Retina (tissue), 1 donor: ENCODE measurements at regions not wholly inside any gene's neighbourhood (a gene's known extent, or its start where the extent isn't known, plus 50 kb on each side); places are given as distances from the start of the nearest gene placed in this dataset.
"Not testable (repeated sequence)": the region's sequence is repeated elsewhere in the genome, so short reads cannot be mapped to it uniquely, and the experiment has no call there.

ENCODE experiments used
- DNase-seq: peaks from one replicate; pipeline ENCODE4 v3.0.0-alpha.2; 2016

DNA sequence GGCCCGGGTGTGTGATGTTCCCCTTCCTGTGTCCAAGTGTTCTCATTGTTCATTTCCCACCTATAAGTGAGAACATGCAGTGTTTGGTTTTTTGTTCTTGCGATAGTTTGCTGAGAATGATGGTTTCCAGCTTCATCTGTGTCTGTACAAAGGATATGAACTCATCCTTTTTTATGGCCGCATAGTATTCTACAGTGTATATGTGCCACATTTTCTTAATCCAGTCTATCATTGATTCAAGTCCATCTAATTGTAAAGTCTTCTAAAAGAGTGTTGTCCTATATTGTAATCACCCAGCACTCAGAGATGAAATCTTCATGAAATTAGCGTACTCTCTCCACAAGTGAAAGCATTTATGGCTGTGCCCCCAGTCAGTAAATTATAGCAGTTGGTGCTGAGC lies 1096.6 kb downstream of the UQCRFS1 start:
- DNase-seq, result not testable (repeated sequence)

DNA sequence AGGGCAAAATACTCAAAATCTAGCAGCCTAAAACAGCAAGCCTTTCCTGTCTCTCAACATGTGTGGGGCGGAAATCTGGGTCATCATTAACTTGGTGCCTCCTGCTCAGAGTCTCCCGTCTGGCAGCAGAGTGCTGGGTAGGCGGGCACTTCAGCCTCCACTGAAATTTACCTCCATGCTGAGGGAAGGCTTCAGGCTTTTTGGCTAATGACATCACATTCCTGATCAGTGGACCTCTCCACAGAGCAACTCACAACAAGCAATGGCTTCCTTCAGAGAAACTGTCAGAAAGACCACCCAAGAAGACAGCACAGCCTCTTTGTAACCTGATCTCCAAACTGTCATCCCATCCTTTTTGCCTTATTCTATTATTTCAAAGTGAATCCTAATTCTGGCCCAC lies 1109.0 kb downstream of the UQCRFS1 start:
- DNase-seq, result peak; percentile 43

DNA sequence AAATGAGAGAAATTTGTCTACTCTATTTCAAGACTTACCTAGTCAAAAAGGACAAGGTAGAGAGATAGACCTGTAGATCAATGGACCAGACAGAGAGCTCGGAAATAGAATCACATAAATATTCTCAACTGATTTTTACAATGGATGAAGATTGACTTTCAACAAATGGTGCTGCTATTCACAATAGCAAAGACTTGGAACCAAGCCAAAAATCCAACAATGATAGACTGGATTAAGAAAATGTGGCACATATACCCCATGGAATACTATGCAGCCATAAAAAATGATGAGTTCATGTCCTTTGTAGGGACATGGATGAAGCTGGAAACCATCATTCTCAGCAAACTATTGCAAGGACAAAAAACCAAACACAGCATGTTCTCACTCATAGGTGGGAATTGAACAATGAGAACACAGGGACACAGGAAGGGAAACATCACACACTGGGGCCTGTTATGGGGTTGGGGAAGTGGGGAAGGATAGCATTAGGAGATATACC lies 1128.2 kb downstream of the UQCRFS1 start:
- not testable (repeated sequence) for DNase-seq

DNA sequence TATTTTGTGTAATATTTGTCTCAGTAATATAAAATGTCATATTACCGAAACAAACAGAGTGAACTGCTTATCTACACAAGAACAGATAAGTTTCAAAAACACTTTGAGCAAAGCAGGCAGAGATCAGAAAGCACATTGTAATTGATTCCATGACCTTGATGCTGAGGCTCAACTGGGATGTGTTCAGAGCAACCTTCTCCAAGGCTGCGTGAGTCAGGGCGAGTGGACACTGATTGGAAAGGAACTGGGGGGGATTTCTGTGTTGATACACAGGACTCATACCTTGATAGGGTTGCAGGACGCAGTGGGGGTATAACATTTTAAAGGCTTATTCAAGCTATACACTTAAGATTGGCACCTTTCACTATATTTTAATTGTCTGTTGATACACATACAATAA lies 1136.3 kb downstream of the UQCRFS1 start:
- DNase-seq, result no peak

DNA sequence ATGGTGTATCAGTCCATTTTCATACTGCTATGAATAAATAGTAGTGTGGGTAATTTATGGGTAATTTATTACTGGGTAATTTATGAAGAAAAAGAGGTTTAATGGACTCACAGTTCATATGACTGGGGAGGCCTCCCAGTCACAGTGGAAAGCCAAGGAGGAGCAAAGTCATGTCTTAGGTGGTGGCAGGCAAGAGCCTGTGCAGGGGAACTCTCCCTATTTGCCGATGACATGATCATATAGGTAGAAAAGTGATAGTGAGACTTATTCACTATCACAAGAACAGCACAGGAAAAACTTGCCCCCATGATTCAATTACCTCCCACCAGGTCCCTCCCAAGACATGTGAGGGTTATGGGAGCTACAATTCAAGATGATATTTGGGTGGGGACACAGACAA lies 1137.7 kb downstream of the UQCRFS1 start:
- DNase-seq, result no peak

DNA sequence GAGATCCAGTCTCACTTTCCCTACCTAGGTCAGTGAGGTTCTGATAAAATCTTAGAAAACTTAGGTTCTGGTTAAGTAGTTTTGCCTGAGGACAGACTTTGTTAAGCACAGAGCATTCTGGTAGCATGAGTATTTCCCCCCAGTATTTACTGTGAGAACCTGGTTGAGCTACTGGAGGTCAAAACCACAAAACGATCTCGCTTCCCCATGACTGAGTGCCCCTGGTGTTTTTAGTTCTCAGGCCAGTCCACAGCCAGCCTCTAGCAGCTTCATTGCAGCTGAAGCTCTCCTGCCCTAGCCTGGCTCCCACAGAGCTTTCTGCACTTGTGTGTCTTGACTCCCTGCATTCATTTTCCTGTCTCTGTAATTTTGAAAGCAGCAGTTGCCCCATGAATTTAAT lies 1138.2 kb downstream of the UQCRFS1 start:
- no peak for DNase-seq

DNA sequence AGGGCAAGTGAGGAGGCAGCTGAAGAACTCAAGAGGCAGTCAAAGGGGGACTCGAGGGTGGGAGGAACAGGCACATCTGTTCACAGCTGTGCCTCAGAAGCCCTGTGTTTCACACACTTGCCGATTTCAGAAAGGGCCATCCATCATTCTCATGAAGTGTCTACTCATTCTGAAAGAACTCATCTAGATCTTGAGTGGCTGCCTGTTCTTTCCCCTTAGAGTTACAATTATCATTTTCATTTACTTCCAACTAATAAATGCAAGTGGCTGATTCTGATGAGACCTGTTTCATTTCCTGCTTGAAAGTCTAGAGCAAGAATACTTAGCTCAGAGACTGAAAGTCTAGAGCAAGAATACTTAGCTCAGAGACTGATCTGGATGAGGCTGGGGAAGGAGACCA lies 1145.1 kb downstream of the UQCRFS1 start:
- no peak for DNase-seq

DNA sequence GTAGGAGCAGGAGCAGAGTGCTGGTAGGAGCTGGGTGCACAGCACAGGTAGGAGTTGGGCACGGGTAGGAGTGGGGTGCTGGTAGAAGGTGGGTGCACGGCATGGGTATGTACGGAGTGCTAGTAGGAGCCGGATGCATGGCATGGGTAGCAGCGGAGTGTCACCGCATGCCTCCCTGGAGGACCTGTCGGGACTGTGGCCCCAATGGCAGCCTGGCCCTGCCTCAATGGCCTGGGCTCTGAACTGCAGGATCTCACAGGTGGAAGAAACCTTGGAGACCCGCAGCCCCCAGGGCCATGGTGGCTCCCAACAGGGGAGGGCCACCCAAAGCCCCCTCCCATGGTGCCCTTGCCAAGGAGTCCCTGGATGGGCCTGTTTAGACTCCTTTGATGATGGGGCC lies 1146.0 kb downstream of the UQCRFS1 start:
- DNase-seq, result no peak

DNA sequence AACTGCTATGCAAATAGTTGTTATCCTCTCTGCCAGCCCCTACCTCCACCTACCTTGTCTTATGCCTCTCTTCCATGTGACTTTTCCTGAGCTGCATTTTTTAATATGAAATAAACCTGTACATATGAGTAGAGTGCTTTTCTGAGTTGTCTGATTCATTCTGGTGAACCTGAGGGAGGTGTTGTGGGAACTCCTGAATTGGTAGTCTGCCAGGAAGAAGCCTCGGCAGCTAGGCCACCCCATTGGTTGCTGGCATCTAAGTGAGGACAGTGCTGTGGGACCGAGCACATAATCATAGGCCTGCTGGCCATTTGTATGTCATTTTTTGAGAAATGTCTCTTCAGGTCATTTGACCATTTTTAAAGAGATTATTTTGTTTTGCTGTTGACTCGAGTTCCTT lies 1146.8 kb downstream of the UQCRFS1 start:
- DNase-seq, result no peak

DNA sequence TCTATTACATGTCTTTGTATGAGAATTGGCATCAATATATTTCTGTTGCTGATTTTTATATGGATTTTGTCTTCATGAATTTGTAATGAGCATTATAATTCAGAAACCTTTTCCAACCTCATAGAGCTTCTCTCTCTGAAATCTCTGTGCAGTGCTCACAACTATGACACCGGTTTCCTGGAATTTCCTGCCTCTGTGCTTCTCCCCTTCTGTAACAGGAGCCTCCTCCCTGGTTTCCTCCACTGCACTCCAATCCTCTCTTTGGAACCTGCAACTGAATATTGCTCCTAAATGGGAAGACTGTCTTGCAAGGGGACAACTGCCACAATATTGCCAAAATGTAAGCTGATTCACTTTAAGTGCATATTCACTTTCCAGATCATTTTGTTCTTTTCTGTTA lies 1147.9 kb downstream of the UQCRFS1 start:
- DNase-seq, result no peak

DNA sequence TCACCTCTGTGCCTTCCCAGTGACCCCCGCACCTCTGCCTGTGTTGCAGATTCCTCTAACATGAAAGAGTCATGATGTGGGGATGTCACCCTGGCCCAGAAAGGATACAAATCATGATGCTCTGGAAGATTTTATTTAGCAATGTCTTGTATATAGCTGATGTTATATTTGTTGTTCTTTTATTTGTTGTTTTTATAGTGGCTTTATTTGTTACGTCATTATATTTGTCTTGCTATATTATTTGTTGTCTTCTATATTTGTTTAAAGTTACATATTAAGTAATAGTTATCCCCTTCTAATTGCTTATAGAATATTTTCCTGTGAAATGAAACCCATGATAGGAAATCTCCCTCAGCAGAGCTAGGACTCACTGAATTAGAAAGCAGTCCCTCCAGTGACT lies 1149.2 kb downstream of the UQCRFS1 start:
- no peak for DNase-seq

DNA sequence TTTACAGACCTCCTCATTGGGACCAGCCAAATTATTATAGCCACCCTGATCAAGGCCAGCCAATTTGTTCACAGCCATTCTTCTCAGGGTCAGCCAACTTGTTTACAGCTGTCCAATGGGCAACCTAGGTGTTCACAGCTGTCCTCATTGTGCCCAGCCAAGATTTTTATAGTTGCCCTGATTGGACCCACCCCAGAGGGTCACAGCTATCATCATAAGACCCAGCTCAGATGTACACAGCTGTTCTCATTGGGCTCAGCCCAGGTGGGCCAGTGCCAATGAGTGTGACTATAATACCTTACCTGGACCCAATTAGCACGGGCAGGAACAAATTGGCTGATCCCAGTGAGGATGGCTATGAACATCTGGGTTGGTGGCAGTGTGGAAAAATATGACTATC lies 1151.8 kb downstream of the UQCRFS1 start:
- no peak for DNase-seq

DNA sequence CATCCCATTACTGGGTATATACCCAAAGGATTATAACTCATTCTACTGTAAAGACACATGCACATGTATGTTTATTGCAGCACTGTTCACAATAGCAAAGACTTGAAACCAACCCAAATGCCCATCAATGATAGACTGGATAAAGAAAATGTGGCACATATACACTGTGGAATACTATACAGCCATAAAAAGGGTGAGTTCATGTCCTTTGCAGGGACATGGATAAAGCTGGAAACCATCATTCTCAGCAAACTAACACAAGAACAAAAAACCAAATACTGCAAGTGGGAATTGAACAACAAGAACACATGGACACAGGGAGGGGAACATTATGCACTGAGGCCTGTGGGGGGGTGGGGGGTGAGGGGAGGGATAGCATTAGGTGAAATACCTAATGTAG lies 1155.9 kb downstream of the UQCRFS1 start:
- DNase-seq, result not testable (repeated sequence)

DNA sequence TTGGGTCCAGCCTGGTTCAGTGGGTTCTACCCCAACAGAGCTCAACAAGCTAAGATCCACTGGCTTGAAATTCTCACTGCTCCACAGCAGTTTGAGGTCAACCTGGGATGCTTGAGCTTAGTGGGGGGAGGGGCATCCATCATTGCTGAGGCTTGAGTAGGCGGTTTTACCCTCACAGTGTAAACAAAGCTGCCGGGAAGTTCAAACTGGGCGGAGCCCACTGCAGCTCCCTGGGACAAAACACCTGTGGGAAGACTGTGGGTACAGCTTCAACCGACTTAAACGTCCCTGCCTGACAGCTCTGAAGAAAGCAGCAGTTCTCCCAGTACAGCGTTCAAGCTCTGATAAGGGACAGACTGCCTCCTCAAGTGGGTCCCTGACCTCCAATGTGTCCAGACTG lies 1161.9 kb downstream of the UQCRFS1 start:
- no peak for DNase-seq

DNA sequence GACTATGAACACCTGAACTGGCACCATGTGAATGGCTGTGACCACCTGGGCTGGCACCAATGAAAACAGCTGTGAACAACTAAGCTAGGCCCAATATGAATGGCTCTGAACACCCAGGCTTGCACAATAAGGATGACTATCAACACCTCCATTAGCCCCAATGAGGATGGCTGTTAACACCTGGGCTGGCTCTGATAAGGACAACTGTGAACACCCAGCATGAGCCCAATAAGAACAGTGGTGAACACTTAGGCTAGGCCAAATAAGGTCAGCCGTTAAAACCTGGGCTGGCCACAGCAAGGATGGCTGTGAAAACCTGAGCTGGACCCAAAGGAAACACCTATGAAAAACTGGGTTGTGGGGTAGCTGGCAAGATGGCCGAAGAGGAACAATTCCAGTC lies 1163.1 kb downstream of the UQCRFS1 start:
- DNase-seq, result no peak

DNA sequence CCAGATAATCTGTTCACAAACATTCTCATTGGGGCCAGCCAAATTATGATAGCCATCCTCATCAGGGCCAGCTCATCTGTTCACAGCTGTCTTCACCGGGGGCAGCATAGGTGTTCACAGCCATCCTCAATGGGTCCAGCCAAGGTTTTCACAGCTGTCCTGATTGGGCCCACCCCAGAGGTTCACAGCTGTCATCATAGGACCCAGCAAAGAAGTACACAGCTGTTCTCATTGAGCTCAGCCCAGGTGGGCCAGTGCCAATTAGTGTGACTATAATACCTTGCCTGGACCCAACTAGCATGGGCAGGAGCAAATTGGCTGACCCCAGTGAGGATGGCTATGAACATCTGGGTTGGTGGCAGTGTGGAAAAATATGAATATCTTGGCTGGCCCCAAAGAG lies 1166.0 kb downstream of the UQCRFS1 start:
- DNase-seq, result no peak

DNA sequence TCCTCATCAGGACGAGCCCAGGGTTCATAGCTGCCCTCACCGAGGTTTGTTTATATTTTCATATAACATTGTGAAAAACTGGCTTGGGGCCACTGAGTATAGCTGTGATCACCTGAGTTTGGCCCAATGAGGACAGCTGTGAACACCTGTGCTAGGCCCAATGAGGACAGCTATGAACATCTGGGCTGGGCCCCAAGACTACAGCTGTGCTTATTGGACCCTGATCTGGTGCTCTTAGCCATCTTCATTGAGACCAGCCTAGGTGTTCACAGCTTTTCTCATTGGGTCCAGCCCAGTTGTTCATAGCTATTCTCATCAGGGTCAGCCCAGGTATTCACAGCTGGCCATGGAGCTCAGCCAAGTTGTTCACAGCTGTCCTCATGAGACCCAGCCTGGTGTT lies 1167.3 kb downstream of the UQCRFS1 start:
- no peak for DNase-seq

DNA sequence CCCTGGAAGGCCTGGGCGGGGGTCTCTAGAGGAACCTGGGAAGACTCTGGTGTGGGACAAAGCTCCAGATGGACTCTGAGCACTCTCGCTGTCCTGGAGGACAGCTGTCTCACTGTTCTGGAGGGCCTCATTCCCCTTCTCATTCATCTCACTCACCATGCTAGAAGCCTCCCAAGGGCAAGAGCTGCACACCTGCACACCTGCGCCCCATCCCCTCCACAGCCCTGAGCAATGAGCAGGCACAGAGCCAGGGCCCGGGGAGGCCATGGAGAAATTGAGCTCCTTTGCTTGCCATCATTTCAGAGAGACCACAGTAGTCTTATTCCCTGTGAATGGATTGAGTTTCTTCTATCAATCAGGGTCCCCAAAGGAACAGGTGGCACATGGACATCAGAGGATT lies 1168.5 kb downstream of the UQCRFS1 start:
- DNase-seq, result no peak

DNA sequence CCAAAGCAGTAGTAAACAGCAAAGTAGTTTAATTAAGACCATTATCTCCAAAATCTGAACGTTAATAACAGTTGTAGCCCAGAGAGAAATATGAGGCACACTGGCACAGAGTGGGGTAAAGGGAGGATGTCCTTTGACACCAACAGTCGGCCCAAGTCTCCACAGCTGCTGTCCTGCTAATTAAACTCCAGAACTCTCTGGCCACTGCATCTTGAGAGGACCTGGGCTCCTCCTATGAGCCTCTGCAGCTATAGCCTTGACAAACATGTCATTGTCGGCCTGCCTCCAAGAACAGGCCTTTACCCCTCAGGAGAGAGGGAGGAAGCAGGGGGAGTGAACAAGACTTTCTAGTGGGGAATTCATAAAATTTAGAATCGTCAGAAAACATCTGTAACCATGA lies 1170.4 kb downstream of the UQCRFS1 start:
- no peak for DNase-seq

DNA sequence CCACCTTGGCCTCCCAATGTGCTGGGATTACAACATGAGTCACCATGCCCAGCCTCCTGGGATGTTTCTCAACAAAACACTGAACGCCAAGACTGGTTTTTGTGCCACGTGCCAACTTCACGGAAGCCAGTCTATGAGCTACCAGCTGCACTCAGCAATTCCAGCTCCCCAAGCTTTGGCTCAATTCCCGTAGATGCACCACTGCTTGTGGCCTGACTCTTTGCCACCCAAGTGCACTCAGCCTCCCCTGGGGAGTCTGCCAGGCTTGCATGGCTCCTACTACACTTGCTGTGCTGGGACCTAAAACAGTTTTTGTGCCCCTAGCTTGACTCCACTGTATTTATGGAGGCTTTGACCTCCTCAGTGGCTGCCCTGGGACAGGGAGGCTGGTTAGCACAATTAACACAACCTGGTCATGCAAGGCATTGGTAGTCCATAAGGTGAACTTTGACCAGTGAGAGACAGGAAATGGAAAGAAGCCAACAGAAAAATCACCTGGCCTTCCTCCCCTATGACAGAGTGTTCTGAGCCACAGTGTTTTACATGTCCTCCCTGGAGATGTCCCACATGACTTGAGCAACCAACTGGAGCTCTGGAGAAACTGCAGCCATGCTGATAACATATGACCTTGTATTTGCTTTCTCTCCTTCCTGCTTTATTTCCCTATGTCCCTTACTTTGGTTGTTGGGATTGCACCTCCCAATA lies 1173.1 kb downstream of the UQCRFS1 start:
- DNase-seq, result no peak

DNA sequence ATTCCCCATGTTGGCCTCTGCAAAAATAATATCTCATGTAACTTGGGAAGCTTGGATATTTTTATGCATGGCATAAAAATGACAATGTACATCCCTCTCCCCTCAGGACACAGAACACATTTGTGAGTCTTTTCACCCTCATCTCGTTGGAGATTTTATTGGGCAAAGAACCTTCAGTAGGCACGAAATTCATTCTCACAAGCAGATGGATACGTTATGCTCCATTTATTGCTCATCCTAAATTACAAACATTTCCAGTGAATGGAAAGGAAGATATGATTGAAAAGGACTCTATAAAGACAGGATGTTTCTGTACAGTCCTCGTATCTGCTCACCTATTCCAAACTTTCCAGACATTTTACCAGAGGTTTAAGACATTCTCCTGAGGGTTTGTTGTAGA lies 1175.8 kb downstream of the UQCRFS1 start:
- DNase-seq, result no peak

DNA sequence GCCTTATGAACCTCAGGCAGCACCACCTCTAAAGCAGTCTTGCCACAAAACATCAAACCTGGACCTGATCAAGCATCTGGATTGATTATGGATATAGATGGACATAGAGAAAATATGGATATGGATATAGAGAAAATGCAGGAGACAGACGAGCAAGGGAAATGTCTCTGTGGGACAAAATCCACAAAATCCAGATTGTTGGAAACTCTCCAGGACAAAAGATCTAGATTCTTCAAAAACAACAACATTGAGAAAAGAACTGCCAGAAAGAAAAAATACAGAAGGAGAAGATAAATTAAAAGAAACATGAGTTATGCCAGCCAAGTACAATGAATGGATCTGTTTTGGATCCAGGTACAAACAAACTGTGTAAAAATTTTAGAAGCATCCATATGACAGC lies 1176.5 kb downstream of the UQCRFS1 start:
- DNase-seq, result no peak

DNA sequence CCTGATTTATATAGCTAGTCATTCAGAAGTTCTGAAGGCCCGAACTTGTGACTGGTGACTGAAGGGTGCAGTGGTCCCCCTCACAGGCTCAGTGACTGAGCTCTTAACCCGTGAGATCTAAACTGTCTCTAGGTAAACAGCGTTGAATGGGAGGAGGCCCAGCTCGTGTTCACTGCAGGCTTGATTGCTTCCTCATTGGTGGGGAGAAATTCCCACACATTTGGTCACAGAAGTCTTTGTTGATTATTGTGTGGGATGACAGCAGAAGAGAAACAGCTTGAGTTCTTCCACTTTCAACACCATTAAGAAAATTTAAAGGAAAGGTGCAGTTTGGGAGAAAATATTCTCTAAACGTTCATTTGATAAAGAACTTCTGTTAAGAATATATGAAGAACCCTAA lies 1178.0 kb downstream of the UQCRFS1 start:
- DNase-seq, result no peak

DNA sequence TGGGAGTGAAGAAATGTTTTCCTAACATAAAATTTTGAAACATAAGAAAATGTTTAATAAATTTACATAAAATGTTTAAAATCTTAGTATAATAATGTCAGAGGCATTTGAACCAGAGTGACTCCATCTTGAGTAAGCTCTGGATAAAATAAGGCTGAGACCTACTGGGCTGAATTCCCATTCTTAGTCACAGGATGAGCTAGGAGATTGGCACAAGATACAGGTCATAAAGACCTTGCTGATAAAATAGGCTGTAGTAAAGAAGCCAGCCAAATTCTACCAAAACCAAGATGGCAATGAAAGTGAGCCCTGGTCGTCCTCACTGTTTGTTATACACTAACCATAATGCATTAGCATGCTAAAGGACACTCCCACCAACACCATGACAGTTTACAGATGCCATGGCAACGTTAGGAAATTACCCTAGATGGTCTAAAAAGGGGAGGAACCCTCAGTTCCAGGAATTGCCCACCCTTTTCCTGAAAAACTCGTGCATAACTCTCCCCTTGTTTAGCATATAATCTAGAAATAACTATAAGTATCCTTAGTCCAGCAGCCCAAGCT lies 1184.0 kb downstream of the UQCRFS1 start:
- no peak for DNase-seq

DNA sequence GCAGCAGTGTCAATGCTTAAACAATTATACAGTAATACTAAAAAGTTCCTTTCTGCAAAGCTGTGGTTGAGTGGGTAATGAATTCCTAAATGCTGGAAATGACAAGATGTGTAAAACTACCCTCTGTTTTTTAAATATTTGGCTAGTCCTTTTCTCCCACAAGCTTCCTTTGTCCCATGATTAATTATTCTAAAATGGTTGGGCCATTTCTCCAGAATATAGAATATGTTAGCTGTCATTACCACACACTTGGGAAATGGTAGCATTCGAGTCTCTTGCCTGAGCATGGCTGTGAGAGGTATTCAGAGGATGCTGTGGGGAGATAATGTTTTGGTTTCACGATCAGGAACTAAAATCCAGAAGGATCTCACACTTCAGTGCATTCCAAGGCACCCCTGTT lies 1185.8 kb downstream of the UQCRFS1 start:
- no peak for DNase-seq
